ENCODE measurements at regions not wholly inside any gene's neighbourhood (a gene's known extent, or its start where the extent isn't known, plus 50 kb on each side); places are given as distances from the start of the nearest gene placed in this dataset.

DNA sequence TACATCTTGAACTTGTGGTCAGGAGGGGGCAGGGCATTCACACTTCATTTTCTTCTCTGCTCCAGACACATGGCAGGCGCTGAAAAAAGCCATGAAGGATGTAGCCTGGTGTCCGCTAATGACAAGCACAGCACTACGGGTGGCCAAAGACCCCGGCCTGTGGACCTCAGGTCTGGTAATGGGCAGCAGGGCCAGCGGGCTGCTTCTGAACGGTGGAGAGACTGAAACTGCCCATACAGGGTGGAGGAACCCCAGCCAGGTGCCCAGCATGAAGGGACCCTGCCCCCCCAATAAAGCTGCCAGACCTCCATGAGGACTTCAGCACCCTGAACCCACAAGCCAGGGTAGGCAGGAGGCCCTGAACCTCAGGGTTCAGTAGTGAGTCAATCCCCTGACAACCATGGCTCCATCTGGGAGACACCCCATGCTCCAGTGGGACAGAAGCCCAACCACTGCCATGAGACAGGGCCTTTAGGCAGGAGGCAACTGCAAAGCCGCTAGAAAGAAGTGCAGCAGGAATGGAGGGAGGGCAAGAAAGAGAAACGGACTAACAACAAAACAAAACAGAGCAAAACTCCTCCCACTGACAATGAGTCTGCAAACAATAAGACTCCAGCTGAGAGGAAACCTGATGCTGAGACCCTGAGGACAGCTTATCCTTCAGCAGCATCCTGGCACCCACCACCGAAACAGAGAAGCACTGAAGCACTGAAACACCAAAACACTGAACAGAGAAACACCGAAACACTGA, 140.2 kb upstream of the PPP2R2D start:
- no peak for DNase-seq

- no peak for DNase-seq
These were observed 137.8 kb upstream of the PPP2R2D start for GRCh38 chr10:131762789-131763696.

DNA sequence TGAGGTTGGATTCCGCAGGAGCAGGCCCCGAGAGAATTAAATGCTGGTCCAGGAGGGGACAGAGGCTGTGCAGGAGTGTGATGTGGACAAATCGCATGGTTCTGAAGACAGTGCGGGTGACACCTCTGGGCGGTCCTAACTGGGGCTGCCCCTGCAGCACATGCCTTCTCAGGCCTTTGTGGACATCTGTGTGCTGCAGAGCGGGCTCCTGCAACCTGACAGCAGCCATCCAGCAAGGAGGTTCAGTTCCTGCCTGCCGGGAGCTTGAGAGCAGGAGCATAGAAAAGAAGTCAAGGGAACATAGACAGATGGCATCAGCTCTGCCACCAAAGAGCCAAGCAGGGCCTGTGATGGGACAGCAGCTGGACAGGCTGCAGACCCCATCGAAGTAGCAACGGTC, 135.9 kb upstream of the PPP2R2D start:
- no peak for DNase-seq

- DNase-seq: no peak
These were observed 134.7 kb upstream of the PPP2R2D start for GRCh38 chr10:131766096-131766495.

DNA sequence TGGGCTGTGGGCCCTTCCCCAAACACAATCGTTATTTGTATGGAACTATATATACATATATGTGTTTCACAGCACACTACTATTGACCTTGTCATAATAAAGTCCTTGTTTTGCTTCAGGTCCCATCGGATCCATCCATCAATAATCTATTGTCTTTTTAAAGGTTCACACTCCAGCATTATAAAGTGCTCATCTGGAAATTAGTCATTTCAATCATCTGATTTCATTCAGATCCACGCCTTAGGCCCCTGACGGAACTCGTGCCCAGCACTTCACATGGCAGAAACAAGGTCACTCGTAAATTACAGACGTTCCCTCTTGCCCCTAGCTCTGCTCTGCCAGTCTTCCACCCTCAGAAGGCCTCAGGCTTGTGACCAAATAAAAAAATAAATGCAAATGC, 133.1 kb upstream of the PPP2R2D start:
- DNase-seq: no peak

- DNase-seq: no peak
These were observed 131.0 kb upstream of the PPP2R2D start for GRCh38 chr10:131769571-131770410.

GRCh38 chr10:131770946-131771633, 129.7 kb upstream of the PPP2R2D start:
- DNase-seq: no peak

GRCh38 chr10:131771634-131772358, 129.0 kb upstream of the PPP2R2D start:
- DNase-seq: no peak

GRCh38 chr10:131772441-131772840, 128.4 kb upstream of the PPP2R2D start:
- DNase-seq: no peak

DNA sequence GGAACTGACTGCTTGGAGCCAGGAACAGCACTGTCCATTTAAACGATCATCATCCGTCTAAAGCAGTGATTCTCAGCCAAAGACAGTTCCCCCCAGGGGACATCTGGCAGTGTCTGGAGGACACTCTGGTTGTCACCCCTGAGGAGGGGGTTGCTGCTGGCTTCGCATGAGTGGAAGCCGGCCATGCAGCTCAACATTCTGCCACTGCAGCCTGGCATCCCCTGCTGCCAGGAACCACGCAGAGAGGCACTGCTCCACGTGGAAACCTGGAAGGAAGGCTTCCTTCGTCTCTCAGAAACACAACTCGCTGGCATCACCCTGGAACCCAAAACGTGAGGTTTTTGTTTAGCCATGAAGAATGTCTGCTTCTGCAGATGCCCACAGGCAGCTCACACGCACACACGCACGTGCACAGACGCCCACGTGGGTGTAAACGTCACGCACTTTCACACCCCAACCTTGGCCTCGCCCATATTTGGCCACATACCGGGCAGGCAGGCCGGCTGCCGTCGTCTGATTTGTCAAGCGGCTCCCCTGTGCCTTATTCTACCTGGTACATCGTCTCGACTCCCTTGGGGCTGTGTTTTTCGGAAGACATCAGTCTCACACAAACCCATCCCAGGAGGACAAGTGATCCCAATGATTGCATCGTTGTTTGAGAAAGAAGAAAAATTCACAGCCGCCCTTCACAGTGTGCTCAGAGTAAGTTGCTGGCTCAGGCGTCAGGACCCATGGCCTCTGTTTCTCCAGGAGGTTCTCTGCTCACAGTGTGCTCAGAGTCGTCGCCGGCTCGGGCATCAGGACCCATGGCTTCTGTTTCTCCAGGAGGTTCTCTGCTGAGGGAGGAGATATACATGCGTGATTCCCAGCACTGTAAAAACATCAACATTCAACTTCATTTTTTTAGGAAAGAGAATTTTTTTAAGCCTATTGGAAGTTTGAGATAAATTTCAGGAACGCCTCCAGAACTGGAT, 127.2 kb upstream of the PPP2R2D start:
- no peak for DNase-seq

- no peak for DNase-seq
These were observed 126.1 kb upstream of the PPP2R2D start for GRCh38 chr10:131774681-131775085.

DNA sequence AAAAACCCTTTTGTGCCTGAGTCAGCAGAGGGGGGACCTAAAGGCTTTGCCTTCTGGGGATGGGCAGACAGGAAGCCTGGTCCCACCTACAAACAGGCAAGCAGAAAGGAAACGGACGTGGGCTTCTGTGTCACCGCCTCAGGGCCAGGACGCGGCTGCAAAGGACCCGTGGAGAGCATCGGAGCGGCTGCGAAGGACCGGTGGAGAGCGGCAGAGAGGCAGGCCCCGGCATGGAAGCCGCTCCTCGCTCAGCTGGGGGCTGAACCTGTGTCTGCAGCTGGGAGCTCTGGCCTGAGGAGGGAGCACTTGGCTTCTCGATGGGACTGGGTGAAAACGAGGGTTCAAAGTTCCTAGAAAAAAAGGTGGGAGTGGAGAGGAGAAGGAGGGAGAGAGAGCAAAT, 125.4 kb upstream of the PPP2R2D start:
- no peak for DNase-seq

DNA sequence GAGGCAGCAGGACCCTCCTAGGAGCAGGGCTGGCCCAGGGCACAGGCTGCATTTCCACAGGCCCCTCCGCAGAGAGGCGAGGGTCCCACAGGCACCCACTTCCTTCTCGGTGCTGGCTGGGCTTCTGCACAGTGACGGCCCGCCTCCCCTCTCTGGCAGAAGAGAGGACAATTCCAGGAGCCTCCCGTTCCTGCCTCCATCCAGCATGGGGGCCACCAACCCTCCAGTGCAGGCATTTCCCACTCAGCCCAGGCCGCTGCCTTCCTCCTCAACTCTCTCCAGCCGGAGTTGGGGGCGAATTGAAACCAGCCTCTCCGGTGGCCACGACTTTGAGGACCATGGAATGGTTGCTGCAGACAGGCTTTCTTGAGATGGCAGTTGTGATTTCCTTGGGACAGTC, 125.0 kb upstream of the PPP2R2D start:
- DNase-seq: no peak

- DNase-seq: no peak
These were observed 124.3 kb upstream of the PPP2R2D start for GRCh38 chr10:131776496-131776895.

- DNase-seq: no peak
These were observed 123.6 kb upstream of the PPP2R2D start for GRCh38 chr10:131777162-131777561.

GRCh38 chr10:131777921-131778320, 122.9 kb upstream of the PPP2R2D start:
- DNase-seq: no peak

DNA sequence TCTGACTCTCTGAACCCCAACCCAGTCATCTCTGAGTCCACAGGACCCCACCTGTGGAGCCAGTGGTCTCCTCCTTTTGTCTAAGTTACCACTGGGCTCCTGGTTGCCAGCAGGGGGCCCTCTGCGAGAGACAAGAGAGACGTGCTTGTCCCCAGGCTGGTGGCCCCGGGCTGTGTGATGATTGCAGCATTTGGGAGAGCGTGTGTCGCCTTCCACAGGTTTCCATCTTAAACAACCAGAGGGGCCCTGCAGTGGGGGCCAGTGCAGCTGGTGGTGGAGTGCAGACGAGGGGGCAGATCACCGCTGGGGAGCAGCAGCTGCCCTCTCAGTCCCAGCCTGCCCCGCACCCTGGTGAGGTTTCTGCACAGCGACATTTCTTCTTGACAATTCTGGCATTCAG, 122.4 kb upstream of the PPP2R2D start:
- DNase-seq: no peak

DNA sequence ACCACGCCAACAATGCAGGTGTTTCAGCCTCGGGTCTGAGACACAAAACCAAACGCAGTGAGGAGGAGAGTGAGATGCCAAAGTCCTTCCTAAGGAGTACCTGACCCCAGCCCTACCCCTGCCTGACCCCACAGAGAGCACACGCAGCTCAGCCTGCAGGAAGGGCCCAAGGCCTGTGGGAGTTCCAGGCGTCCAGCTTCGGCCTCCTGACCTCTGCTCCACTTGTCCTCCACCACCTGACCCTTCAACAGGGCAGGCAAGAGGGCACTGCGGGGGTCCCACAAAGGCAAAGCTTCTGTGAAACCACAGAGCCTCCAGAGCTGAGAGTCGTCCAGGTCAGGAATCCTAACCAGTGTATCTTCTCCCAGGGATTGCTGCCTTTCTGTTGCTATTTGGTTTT, 122.0 kb upstream of the PPP2R2D start:
- no peak for DNase-seq

DNA sequence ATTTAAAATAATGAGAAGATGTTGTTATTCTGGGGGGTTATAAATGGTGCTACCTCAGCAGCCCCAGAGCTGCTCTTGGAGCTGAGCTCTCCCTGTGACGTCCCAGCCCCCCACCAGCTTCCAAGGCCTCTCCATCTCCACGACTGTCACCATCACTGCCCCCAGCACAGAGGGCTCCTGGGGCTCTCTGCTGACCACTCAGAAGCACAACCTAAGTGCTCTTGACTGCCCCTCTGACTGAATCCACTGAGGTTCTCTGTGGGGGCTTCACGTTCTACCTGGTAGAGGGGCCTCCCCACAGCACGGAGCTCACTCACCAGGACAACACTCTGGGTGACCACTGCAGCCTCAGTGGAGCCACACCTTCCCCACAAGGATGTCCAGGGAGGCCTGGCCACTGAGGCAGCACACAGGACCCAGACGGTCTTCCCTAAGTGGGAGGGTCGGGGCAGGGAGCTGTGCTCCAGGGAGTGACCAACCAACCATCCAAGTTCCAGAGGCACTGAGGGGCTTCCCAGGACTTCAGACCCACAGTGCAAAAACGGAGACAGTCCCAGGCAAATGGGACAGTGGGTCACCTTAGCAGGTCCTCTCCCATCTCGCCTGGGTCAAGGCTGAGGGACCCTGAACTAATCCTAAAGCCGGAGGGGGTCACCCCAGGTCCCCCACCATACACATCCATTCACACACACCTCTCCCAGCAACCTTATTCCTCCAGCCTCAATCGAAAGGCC, 121.0 kb upstream of the PPP2R2D start:
- no peak for DNase-seq

DNA sequence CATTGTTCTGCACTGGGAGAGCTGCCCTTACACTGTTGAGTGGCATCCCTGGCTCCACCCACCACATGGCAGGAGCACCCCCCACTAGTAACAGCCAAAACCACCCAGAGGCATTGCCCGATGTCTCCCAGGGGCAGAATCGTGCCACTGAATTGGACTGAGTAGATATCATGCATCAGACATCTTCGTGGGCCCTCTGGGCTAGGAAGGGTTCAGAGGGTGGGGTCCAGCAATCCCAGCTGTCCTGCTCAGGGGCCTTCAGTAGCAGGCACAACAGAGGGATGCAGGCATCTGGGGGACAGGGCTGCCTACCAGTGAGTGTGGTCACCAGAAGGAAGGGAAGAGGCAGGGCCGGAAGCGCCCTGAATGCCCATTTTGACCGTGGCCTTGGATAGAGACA, 119.7 kb upstream of the PPP2R2D start:
- no peak for DNase-seq

Measured in activated CD4-positive, alpha-beta T cell treated with anti-CD3 and anti-CD28 coated beads, Interleukin-2, amount 50 U/mL, for 16 hours (primary cell).